HepG2 (cell line): ENCODE measurements at regions not wholly inside any gene's neighbourhood (a gene's known extent, or its start where the extent isn't known, plus 50 kb on each side); places are given as distances from the start of the nearest gene placed in this dataset.

Experiments
- ATAC-seq: fragments of 200-7000 bp; cut with Tn5 transposase; 3 replicates; pipeline ENCODE4 v1.9.1; 2020; ENCODE audit warnings: mild to moderate bottlenecking, moderate library complexity
- BruUV-seq: library from RNA; stranded (reverse); fragments of 400-500 nt; replicated peaks from 2 replicates; lab custom pipeline; 2021; lab: Mats Ljungman, UMichigan
- CTCF ChIA-PET: fragments of 300-600 bp; formaldehyde crosslinking; extraction: SDS; loops from one replicate; lab custom pipeline; 2021; ENCODE audit warnings: low total read pairs, inconsistent platforms, low intra/inter-chr PET ratio; lab: Yijun Ruan, JAX
- POLR2A ChIA-PET: fragments of 350-600 bp; sonication (Branson Sonifier 250); formaldehyde crosslinking; loops from one replicate; lab custom pipeline; 2020; ENCODE audit warnings: antibody characterized with exemption, inconsistent platforms; lab: Yijun Ruan, JAX
- DNase-seq: peaks from one replicate; pipeline ENCODE4 v3.0.0-alpha.2; 2015; ENCODE audit warnings: low spot score
- FAIRE-seq: peaks from 3 replicates; lab custom pipeline; 2011; peaks lifted over from hg19 to GRCh38; lab: Jason Lieb, UNC
- H2AFZ ChIP-seq: one replicate; pipeline ENCODE4 v1.6.1; 2011; ENCODE audit warnings: low read length, inconsistent platforms
- H3K27ac ChIP-seq: fragments of 300-600 bp; 3 replicates; pipeline ENCODE4 v1.8.0; 2011; ENCODE audit warnings: mixed run types, mild to moderate bottlenecking, mixed read lengths, low read length, inconsistent platforms; ENCODE audit not compliant: insufficient read depth; ENCODE audit errors: extremely low read length
- H3K27me3 ChIP-seq, 2 experiments: fragments of 200-600 bp in 1 of 2; 2 replicates in 1 of 2; 3 replicates in 1 of 2; pipeline versions ENCODE4 v1.6.0 to v1.8.0; 2011; ENCODE audit warnings: low read length in 2 of 2, mild to moderate bottlenecking in 2 of 2, moderate library complexity in 2 of 2, inconsistent platforms in 1 of 2; ENCODE audit not compliant: insufficient read depth in 2 of 2, control insufficient read depth in 1 of 2
- H3K36me3 ChIP-seq, 2 experiments: fragments of 200-600 bp in 1 of 2; replicated peaks in 1 of 2; 2 replicates in 1 of 2; 3 replicates in 1 of 2; pipeline versions ENCODE4 v1.5.1 to v1.8.0; 2011; ENCODE audit warnings: low read length in 2 of 2, inconsistent platforms in 1 of 2; ENCODE audit not compliant: insufficient read depth in 2 of 2, control insufficient read depth in 1 of 2
- H3K4me1 ChIP-seq: 2 replicates; pipeline ENCODE4 v1.5.1; 2012; ENCODE audit warnings: low read length, inconsistent platforms; ENCODE audit not compliant: insufficient read depth
- H3K4me2 ChIP-seq: 2 replicates; pipeline ENCODE4 v1.6.0; 2011; ENCODE audit warnings: low read depth, low read length, inconsistent platforms
- H3K4me3 ChIP-seq, 3 experiments: fragments of 200-600 bp in 1 of 3; sonication (generic), shearing (Covaris generic) in 1 of 3; replicated peaks in 1 of 3; 2 replicates each; pipeline ENCODE4 v1.5.1; 2011 to 2016; ENCODE audit warnings: low read length in 3 of 3, inconsistent platforms in 2 of 3, low read depth in 2 of 3, mild to moderate bottlenecking in 2 of 3, control low read depth in 1 of 3, mixed read lengths in 1 of 3; ENCODE audit not compliant: insufficient read depth in 1 of 3
- H3K79me2 ChIP-seq: one replicate; pipeline ENCODE4 v1.6.1; 2011; ENCODE audit warnings: low read length, inconsistent platforms; ENCODE audit not compliant: insufficient read depth
- H3K9ac ChIP-seq: 2 replicates; pipeline ENCODE4 v1.6.0; 2011; ENCODE audit warnings: mild to moderate bottlenecking, low read depth, low read length, inconsistent platforms; ENCODE audit not compliant: insufficient read depth
- H3K9me3 ChIP-seq: 2 replicates; pipeline ENCODE4 v1.5.1; 2012; ENCODE audit warnings: mild to moderate bottlenecking, low read length
- H4K20me1 ChIP-seq: 2 replicates; pipeline ENCODE4 v1.6.0; 2011; ENCODE audit warnings: inconsistent platforms, mild to moderate bottlenecking, low read length, moderate library complexity; ENCODE audit not compliant: insufficient read depth
- CHD2 ChIP-seq: IDR thresholded peaks from 2 replicates; pipeline ENCODE4 v1.6.1; 2011; ENCODE audit warnings: low read depth, low read length, improper control_type of control experiment
- GTF2F1 ChIP-seq: fragments of 150-350 bp; IDR thresholded peaks from 2 replicates; pipeline ENCODE4 v1.6.1; 2014; ENCODE audit warnings: low read length
- HOXD1 ChIP-seq: sonication (generic); formaldehyde crosslinking; IDR thresholded peaks from 2 replicates; pipeline ENCODE4 v1.5.0; 2020; ENCODE audit warnings: missing genetic modification reagents
- KDM4B ChIP-seq: sonication (generic); formaldehyde crosslinking; IDR thresholded peaks from 2 replicates; pipeline ENCODE4 v1.4.0; 2020; ENCODE audit warnings: missing genetic modification reagents
- SRSF1 ChIP-seq: fragments of 200-400 bp; formaldehyde crosslinking; optimal IDR thresholded peaks from 2 replicates; pipeline ENCODE3; 2017; ENCODE audit warnings: mild to moderate bottlenecking, low read depth, low read length, moderate library complexity
- ZBTB4 ChIP-seq: sonication (generic); formaldehyde crosslinking; IDR thresholded peaks from 2 replicates; pipeline ENCODE4 v1.4.0; 2020; ENCODE audit warnings: missing genetic modification reagents, mild to moderate bottlenecking, borderline replicate concordance
- ZNF607 ChIP-seq: sonication (generic); formaldehyde crosslinking; IDR thresholded peaks from 2 replicates; pipeline ENCODE4 v1.5.1; 2020; ENCODE audit warnings: missing genetic modification reagents, mild to moderate bottlenecking, borderline replicate concordance
- WGBS: methylation state at CpG from one replicate; pipeline ENCODE4 v1.1.6; 2017; ENCODE audit warnings: low lambda C conversion rate; 5-methylcytosine and 5-hydroxymethylcytosine counted together
- in situ Hi-C: cut with HindIII; loops from 2 replicates; pipeline ENCODE4 v1.10.0; 2017; ENCODE audit warnings: low pct_unique_long_range_greater_than_20kb; ENCODE audit not compliant: extremely low pct_ligation_motif_present
- intact Hi-C: fragments of 100-400 bp; cut with micrococcal nuclease; formaldehyde crosslinking; loops from one replicate; pipeline ENCODE4 v1.10.0; 2022; ENCODE audit not compliant: unreplicated experiment
- TF ChIP-seq, protein P1 (sequence below): sonication (generic); formaldehyde crosslinking; IDR thresholded peaks from 2 replicates; pipeline ENCODE4 v1.5.1; 2020; ENCODE audit warnings: mild to moderate bottlenecking, missing genetic modification reagents

- Histone ChIP-seq H3K4me2 (no peak overlapping the region), H3K27ac (no peak overlapping the region), H3K9ac (no peak overlapping the region), H3K4me3 (no peak overlapping the region), H3K4me1 (no peaks in the 10 kb centered on the region), H3K9me3 (no peaks in the 10 kb centered on the region), H3K36me3 (no peaks in the 10 kb centered on the region), H4K20me1 (no peaks in the 10 kb centered on the region), H3K79me2 (no peaks in the 10 kb centered on the region), H2AFZ (no peak overlapping the region), H3K27me3 (peaks cover 0 to 4% of the 10 kb centered on the region in 2 experiments; a peak in 2 of 5 replicates)
- TF ChIP-seq KDM4B (CRISPR knock-in tag) (no peak), ZNF607 (CRISPR knock-in tag) (no peak)
- in situ Hi-C loops = no loop called here
- CTCF ChIA-PET = no interaction called here
- POLR2A ChIA-PET = no interaction called here
- intact Hi-C loops = no loop called here
- ATAC-seq = no peak
- 25% methylated on average over 6 of the region's 6 CpGs for WGBS
- no TSS peak for BruUV-seq
- FAIRE-seq = no peak
- DNase-seq = no peak
Measured at GRCh38 chr5:61784341-61784740, 452.3 kb downstream of the ZSWIM6 start.

- ChIA-PET CTCF (no interaction called here), POLR2A (no interaction called here)
- H3K79me2 ChIP-seq = no peaks in the 10 kb centered on the region
- no peak overlapping the region for H2AFZ ChIP-seq
- in situ Hi-C loops (no loop called here), intact Hi-C loops (loop anchor here (5.0 kb wide), 1 partner anchor 1109 kb away; no protein-coding TSS in a partner anchor)
- H3K27ac ChIP-seq = no peak overlapping the region
- no TSS peak for BruUV-seq
- H3K4me2 ChIP-seq = no peak overlapping the region
- no peak for TF ChIP-seq GTF2F1
- no peak for TF ChIP-seq CHD2
- TF ChIP-seq HOXD1 (CRISPR knock-in tag) = no peak
- no peak for TF ChIP-seq SRSF1
- no peak for TF ChIP-seq ZBTB4
- TF ChIP-seq, protein P1, sequence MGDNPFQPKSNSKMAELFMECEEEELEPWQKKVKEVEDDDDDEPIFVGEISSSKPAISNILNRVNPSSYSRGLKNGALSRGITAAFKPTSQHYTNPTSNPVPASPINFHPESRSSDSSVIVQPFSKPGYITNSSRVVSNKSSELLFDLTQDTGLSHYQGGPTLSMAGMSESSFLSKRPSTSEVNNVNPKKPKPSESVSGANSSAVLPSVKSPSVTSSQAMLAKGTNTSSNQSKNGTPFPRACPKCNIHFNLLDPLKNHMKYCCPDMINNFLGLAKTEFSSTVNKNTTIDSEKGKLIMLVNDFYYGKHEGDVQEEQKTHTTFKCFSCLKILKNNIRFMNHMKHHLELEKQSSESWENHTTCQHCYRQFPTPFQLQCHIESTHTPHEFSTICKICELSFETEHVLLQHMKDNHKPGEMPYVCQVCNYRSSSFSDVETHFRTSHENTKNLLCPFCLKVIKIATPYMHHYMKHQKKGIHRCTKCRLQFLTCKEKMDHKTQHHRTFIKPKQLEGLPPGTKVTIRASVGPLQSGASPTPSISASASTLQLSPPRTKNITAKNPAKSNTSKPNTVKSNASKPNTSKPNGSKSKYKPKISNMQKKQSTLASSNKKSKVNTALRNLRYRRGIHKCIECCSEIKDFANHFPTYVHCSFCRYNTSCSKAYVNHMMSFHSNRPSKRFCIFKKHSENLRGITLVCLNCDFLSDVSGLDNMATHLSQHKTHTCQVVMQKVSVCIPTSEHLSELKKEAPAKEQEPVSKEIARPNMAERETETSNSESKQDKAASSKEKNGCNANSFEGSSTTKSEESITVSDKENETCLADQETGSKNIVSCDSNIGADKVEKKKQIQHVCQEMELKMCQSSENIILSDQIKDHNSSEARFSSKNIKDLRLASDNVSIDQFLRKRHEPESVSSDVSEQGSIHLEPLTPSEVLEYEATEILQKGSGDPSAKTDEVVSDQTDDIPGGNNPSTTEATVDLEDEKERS (CRISPR knock-in tag) = no peak
- H3K9ac ChIP-seq = no peak overlapping the region
- DNase-seq (no peak), ATAC-seq (no peak), FAIRE-seq (no peak)
- H3K4me3 ChIP-seq = no peak overlapping the region
- peaks cover 11% of the 10 kb centered on the region for H3K4me1 ChIP-seq
- WGBS = 0% methylated on average over 2 of the region's 2 CpGs
- H3K9me3 ChIP-seq = no peaks in the 10 kb centered on the region
- H4K20me1 ChIP-seq = no peaks in the 10 kb centered on the region
- H3K27me3 ChIP-seq = no peaks in the 10 kb centered on the region; a peak in 1 of 5 replicates
- no peaks in the 10 kb centered on the region for H3K36me3 ChIP-seq
Measured at GRCh38 chr5:61788548-61788947, 456.5 kb downstream of the ZSWIM6 start.
